ENCODE measurements at regions not wholly inside any gene's neighbourhood (a gene's known extent, or its start where the extent isn't known, plus 50 kb on each side); places are given as distances from the start of the nearest gene placed in this dataset.

GRCh38 chr5:89293810-89294209, 410.8 kb upstream of the MEF2C start:
- no peak for DNase-seq (ENCODE audit: low spot score in 2 of 2)
- Histone ChIP-seq H3K9me3 (no peaks in the 10 kb centered on the region), H3K36me3 (no peaks in the 10 kb centered on the region), H3K4me3 (no peak overlapping the region), H3K4me1 (no peaks in the 10 kb centered on the region), H3K27me3 (no peaks in the 10 kb centered on the region), H3K27ac (no peak overlapping the region)
- intact Hi-C loops (cut with DNase I; ENCODE audit: low total_unique reads) = no loop called here
- no peak for TF ChIP-seq POLR2A (IDR thresholded peaks at IDR 0.05)
- TF ChIP-seq, protein P1, sequence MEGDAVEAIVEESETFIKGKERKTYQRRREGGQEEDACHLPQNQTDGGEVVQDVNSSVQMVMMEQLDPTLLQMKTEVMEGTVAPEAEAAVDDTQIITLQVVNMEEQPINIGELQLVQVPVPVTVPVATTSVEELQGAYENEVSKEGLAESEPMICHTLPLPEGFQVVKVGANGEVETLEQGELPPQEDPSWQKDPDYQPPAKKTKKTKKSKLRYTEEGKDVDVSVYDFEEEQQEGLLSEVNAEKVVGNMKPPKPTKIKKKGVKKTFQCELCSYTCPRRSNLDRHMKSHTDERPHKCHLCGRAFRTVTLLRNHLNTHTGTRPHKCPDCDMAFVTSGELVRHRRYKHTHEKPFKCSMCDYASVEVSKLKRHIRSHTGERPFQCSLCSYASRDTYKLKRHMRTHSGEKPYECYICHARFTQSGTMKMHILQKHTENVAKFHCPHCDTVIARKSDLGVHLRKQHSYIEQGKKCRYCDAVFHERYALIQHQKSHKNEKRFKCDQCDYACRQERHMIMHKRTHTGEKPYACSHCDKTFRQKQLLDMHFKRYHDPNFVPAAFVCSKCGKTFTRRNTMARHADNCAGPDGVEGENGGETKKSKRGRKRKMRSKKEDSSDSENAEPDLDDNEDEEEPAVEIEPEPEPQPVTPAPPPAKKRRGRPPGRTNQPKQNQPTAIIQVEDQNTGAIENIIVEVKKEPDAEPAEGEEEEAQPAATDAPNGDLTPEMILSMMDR (IDR thresholded peaks at IDR 0.05) = no peak
- no peak for TF ChIP-seq POLR2AphosphoS5 (IDR thresholded peaks at IDR 0.05)

DNA sequence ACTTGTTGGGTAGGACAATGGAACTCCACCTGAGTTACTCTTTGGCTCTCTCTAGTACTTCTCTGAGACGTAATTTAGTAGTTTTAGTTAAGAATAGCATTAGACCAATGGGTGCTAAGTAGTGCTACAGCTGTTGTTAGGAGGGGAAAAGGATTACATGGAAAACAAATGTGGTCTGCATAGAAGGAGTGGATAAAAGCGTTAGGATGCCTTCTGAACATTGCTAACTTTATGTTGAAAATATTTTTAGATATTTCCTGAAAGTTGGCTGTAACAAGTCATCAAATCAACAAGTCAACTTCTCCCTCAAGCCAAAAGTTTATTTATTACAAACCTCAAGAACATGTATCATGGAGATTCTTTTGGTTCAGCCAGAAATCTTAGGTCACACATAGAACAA, 409.5 kb upstream of the MEF2C start:
- intact Hi-C loops (cut with DNase I; ENCODE audit: low total_unique reads) = no loop called here
- no peak for DNase-seq (ENCODE audit: low spot score in 2 of 2)
- Histone ChIP-seq H3K9me3 (no peaks in the 10 kb centered on the region), H3K36me3 (no peaks in the 10 kb centered on the region), H3K27me3 (no peaks in the 10 kb centered on the region), H3K4me3 (no peak overlapping the region), H3K4me1 (no peaks in the 10 kb centered on the region), H3K27ac (no peak overlapping the region)
- TF ChIP-seq POLR2A (IDR thresholded peaks at IDR 0.05) (no peak), POLR2AphosphoS5 (IDR thresholded peaks at IDR 0.05) (no peak)
- TF ChIP-seq, protein P1 (IDR thresholded peaks at IDR 0.05) = no peak

DNA sequence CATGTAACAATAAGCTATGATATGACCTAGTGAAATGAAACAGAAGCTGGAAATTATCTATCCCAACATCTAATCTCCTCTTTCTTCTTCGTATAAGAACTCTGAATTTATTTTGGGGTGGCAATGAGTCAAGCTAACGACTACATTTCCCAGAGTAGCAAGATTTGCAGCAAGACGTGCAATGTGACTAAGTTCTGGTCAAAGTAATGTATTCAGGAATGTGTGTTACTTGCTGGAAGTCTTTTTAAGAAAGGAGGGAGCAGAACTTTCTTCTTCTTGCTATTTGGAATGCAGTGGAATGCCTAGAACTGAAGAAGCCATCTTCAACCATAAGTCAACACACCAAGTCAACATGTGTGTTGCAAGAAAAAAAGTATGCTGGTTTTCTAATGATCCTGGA, 406.6 kb upstream of the MEF2C start:
- Histone ChIP-seq H3K4me3 (no peak overlapping the region), H3K36me3 (no peaks in the 10 kb centered on the region), H3K9me3 (no peaks in the 10 kb centered on the region), H3K27me3 (no peaks in the 10 kb centered on the region), H3K27ac (no peak overlapping the region), H3K4me1 (no peaks in the 10 kb centered on the region)
- TF ChIP-seq POLR2AphosphoS5 (IDR thresholded peaks at IDR 0.05) (no peak), POLR2A (IDR thresholded peaks at IDR 0.05) (no peak)
- TF ChIP-seq, protein P1 (IDR thresholded peaks at IDR 0.05) = no peak
- DNase-seq (ENCODE audit: low spot score in 2 of 2) = no peak
- intact Hi-C loops (cut with DNase I; ENCODE audit: low total_unique reads) = no loop called here

- Histone ChIP-seq H3K9me3 (no peaks in the 10 kb centered on the region), H3K36me3 (no peaks in the 10 kb centered on the region), H3K27ac (no peak overlapping the region), H3K4me1 (no peaks in the 10 kb centered on the region), H3K4me3 (no peak overlapping the region), H3K27me3 (no peaks in the 10 kb centered on the region)
- TF ChIP-seq POLR2A (IDR thresholded peaks at IDR 0.05) (no peak), POLR2AphosphoS5 (IDR thresholded peaks at IDR 0.05) (no peak)
- TF ChIP-seq, protein P1 (IDR thresholded peaks at IDR 0.05) = no peak
- intact Hi-C loops (cut with DNase I; ENCODE audit: low total_unique reads) = no loop called here
- DNase-seq (ENCODE audit: low spot score in 2 of 2) = no peak
Observed at GRCh38 chr5:89287964-89288363, 405.0 kb upstream of the MEF2C start.

DNA sequence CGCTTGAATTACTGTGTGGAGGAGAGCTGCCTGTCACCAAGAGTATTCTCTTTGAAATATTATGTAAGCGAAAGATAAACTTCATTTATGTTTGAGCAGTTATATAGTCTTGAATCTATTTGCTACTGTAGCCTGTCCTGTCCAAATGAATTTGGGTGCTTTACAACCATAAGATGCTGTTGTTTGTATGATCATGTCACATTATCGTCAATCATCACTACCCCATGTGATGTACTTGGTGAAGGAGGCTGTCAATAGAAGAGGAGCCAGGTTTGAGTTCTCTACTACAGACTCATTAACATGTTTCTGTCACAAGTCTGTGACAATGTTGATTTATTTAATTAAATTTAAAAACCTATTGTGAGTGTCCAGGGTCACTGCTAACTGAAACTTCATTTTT, 403.3 kb upstream of the MEF2C start:
- no peaks in the 10 kb centered on the region for H3K36me3 ChIP-seq
- intact Hi-C loops (cut with DNase I; ENCODE audit: low total_unique reads) = no loop called here
- H3K4me1 ChIP-seq = no peaks in the 10 kb centered on the region
- H3K4me3 ChIP-seq = no peak overlapping the region
- DNase-seq (ENCODE audit: low spot score in 2 of 2) = no peak
- H3K27me3 ChIP-seq = no peaks in the 10 kb centered on the region
- H3K27ac ChIP-seq = no peak overlapping the region
- no peaks in the 10 kb centered on the region for H3K9me3 ChIP-seq
- TF ChIP-seq POLR2AphosphoS5 (IDR thresholded peaks at IDR 0.05) = no peak
